IMR-90 (cell line): ENCODE measurements at regions not wholly inside any gene's neighbourhood (a gene's known extent, or its start where the extent isn't known, plus 50 kb on each side); places are given as distances from the start of the nearest gene placed in this dataset.

Source experiments
- ATAC-seq: fragments of 200-7000 bp; cut with Tn5 transposase; 2 replicates; pipeline ENCODE4 v1.9.1; 2020; ENCODE audit warnings: low read depth, mild to moderate bottlenecking, moderate library complexity
- BruUV-seq: library from RNA; stranded (reverse); fragments of 400-500 nt; replicated peaks from 2 replicates; lab custom pipeline; 2021; lab: Mats Ljungman, UMichigan
- CTCF ChIA-PET: fragments of 300-600 bp; formaldehyde crosslinking; extraction: SDS; loops from one replicate; lab custom pipeline; 2021; ENCODE audit warnings: antibody characterized with exemption; lab: Yijun Ruan, JAX
- POLR2A ChIA-PET: fragments of 300-600 bp; sonication (Branson Sonifier 250); formaldehyde crosslinking; loops from one replicate; lab custom pipeline; 2022; ENCODE audit warnings: antibody characterized with exemption; ENCODE audit not compliant: unreplicated experiment; lab: Charles Lee
- DNase-seq: peaks from one replicate; pipeline ENCODE4 v3.0.0; 2013
- H2AFZ ChIP-seq: replicated peaks from 2 replicates; pipeline ENCODE3; 2013; ENCODE audit warnings: low read length, mild to moderate bottlenecking; ENCODE audit not compliant: poor library complexity
- H2AK5ac ChIP-seq: 2 replicates; pipeline ENCODE4 v1.6.1; 2013; ENCODE audit warnings: low read depth, low read length, inconsistent platforms
- H2AK9ac ChIP-seq: replicated peaks from 2 replicates; pipeline ENCODE3; 2013; ENCODE audit warnings: mild to moderate bottlenecking, low read depth, low read length, moderate library complexity; ENCODE audit not compliant: poor library complexity
- H2BK120ac ChIP-seq: 2 replicates; pipeline ENCODE4 v1.6.1; 2013; ENCODE audit warnings: low read depth, low read length, inconsistent platforms
- H2BK15ac ChIP-seq: 3 replicates; pipeline ENCODE4 v1.6.1; 2013; ENCODE audit warnings: low read depth, low read length, inconsistent platforms
- H2BK20ac ChIP-seq: 2 replicates; pipeline ENCODE4 v1.6.1; 2013; ENCODE audit warnings: low read depth, mild to moderate bottlenecking, inconsistent platforms, low read length, moderate library complexity
- H2BK5ac ChIP-seq: 2 replicates; pipeline ENCODE4 v1.6.1; 2013; ENCODE audit warnings: mild to moderate bottlenecking, low read depth, low read length, inconsistent platforms; ENCODE audit not compliant: poor library complexity, severe bottlenecking
- H3K14ac ChIP-seq: replicated peaks from 2 replicates; pipeline ENCODE4 v1.6.1; 2013; ENCODE audit warnings: low read depth, low read length, inconsistent platforms
- H3K18ac ChIP-seq: 2 replicates; pipeline ENCODE4 v1.6.1; 2013; ENCODE audit warnings: low read depth, low read length, control low read depth
- H3K23ac ChIP-seq: 2 replicates; pipeline ENCODE4 v1.6.1; 2013; ENCODE audit warnings: low read depth, low read length, inconsistent platforms
- H3K27ac ChIP-seq: 2 replicates; pipeline ENCODE4 v1.5.1; 2013; ENCODE audit warnings: mild to moderate bottlenecking, control low read depth, low read length; ENCODE audit not compliant: insufficient read depth
- H3K27me3 ChIP-seq: 2 replicates; pipeline ENCODE4 v1.6.1; 2013; ENCODE audit warnings: low read length; ENCODE audit not compliant: control insufficient read depth, insufficient read depth
- H3K36me3 ChIP-seq: 2 replicates; pipeline ENCODE4 v1.6.1; 2013; ENCODE audit warnings: low read length, mixed read lengths; ENCODE audit not compliant: control insufficient read depth, insufficient read depth
- H3K4ac ChIP-seq: 2 replicates; pipeline ENCODE4 v1.6.1; 2013; ENCODE audit warnings: low read depth, low read length, inconsistent platforms
- H3K4me1 ChIP-seq: 2 replicates; pipeline ENCODE4 v1.6.1; 2013; ENCODE audit warnings: low read length, mixed read lengths; ENCODE audit not compliant: control insufficient read depth, insufficient read depth
- H3K4me2 ChIP-seq: 2 replicates; pipeline ENCODE4 v1.6.1; 2013; ENCODE audit warnings: low read depth, mild to moderate bottlenecking, control low read depth, low read length, moderate library complexity
- H3K4me3 ChIP-seq: 2 replicates; pipeline ENCODE4 v1.5.1; 2013; ENCODE audit warnings: low read depth, mild to moderate bottlenecking, control low read depth, low read length, moderate library complexity; ENCODE audit not compliant: insufficient read depth
- H3K56ac ChIP-seq: 2 replicates; pipeline ENCODE4 v1.6.1; 2013; ENCODE audit warnings: low read length, inconsistent platforms; ENCODE audit not compliant: insufficient read depth; ENCODE audit errors: extremely low read depth
- H3K79me1 ChIP-seq, 2 experiments: 2 replicates each; pipeline ENCODE4 v1.6.1; 2013; ENCODE audit warnings: low read length in 2 of 2, inconsistent platforms in 1 of 2, low read depth in 1 of 2
- H3K9ac ChIP-seq: 2 replicates; pipeline ENCODE4 v1.6.1; 2013; ENCODE audit warnings: low read depth, low read length, control low read depth
- H3K9me1 ChIP-seq: 2 replicates; pipeline ENCODE4 v1.6.1; 2013; ENCODE audit warnings: low read length, inconsistent platforms; ENCODE audit not compliant: insufficient read depth
- H3K9me3 ChIP-seq: 2 replicates; pipeline ENCODE4 v1.6.1; 2013; ENCODE audit warnings: low read length; ENCODE audit not compliant: control insufficient read depth, insufficient read depth
- H4K20me1 ChIP-seq: 2 replicates; pipeline ENCODE4 v1.6.1; 2013; ENCODE audit warnings: low read length, inconsistent platforms; ENCODE audit not compliant: insufficient read depth
- H4K5ac ChIP-seq: 2 replicates; pipeline ENCODE4 v1.6.1; 2013; ENCODE audit warnings: mild to moderate bottlenecking, low read depth, low read length, control low read depth
- H4K8ac ChIP-seq, 2 experiments: 2 replicates each; pipeline ENCODE4 v1.6.1; 2013; ENCODE audit warnings: low read depth in 2 of 2, low read length in 2 of 2, control low read depth in 1 of 2, inconsistent platforms in 1 of 2
- H4K91ac ChIP-seq: 2 replicates; pipeline ENCODE4 v1.6.1; 2013; ENCODE audit warnings: low read depth, low read length, inconsistent platforms; ENCODE audit not compliant: insufficient read depth
- BHLHE40 ChIP-seq: fragments of 150-350 bp; IDR thresholded peaks from 2 replicates; pipeline ENCODE4 v1.6.1; 2016; ENCODE audit warnings: mild to moderate bottlenecking, low read depth, low read length
- CEBPB ChIP-seq: IDR thresholded peaks from 2 replicates; pipeline ENCODE4 v1.6.1; 2012; ENCODE audit warnings: low read depth, low read length, improper control_type of control experiment
- CHD1 ChIP-seq: IDR thresholded peaks from 2 replicates; pipeline ENCODE4 v1.6.1; 2012; ENCODE audit warnings: low read depth, low read length, improper control_type of control experiment
- ELK1 ChIP-seq: fragments of 150-350 bp; IDR thresholded peaks from 2 replicates; pipeline ENCODE4 v1.6.1; 2016; ENCODE audit warnings: low read depth, mild to moderate bottlenecking, low read length, moderate library complexity, borderline replicate concordance
- FOS ChIP-seq: fragments of 150-350 bp; IDR thresholded peaks from 2 replicates; pipeline ENCODE4 v1.6.1; 2016; ENCODE audit warnings: low read depth, low read length
- MAFK ChIP-seq: IDR thresholded peaks from 2 replicates; pipeline ENCODE4 v1.6.1; 2012; ENCODE audit warnings: low read depth, low read length, improper control_type of control experiment
- MAZ ChIP-seq: IDR thresholded peaks from 2 replicates; pipeline ENCODE4 v1.6.1; 2012; ENCODE audit warnings: low read depth, mild to moderate bottlenecking, low read length, improper control_type of control experiment, moderate library complexity, borderline replicate concordance
- MXI1 ChIP-seq: IDR thresholded peaks from 2 replicates; pipeline ENCODE4 v1.6.1; 2012; ENCODE audit warnings: low read depth, mild to moderate bottlenecking, low read length, moderate library complexity, borderline replicate concordance
- NFE2L2 ChIP-seq: fragments of 150-350 bp; IDR thresholded peaks from 2 replicates; pipeline ENCODE4 v1.6.1; 2016; ENCODE audit warnings: low read depth, mild to moderate bottlenecking, low read length
- POLR2A ChIP-seq: IDR thresholded peaks from 2 replicates; pipeline ENCODE4 v1.6.1; 2012; ENCODE audit warnings: mild to moderate bottlenecking, low read depth, low read length
- RAD21 ChIP-seq: IDR thresholded peaks from 2 replicates; pipeline ENCODE4 v1.6.1; 2012; ENCODE audit warnings: low read length, improper control_type of control experiment
- RCOR1 ChIP-seq: IDR thresholded peaks from 2 replicates; pipeline ENCODE4 v1.6.1; 2012; ENCODE audit warnings: mild to moderate bottlenecking, low read length, improper control_type of control experiment; ENCODE audit not compliant: insufficient replicate concordance
- RFX5 ChIP-seq: IDR thresholded peaks from 2 replicates; pipeline ENCODE4 v1.8.0; 2012; ENCODE audit warnings: low read depth, mild to moderate bottlenecking, low read length, moderate library complexity
- SMC3 ChIP-seq: fragments of 150-350 bp; IDR thresholded peaks from 2 replicates; pipeline ENCODE4 v1.6.1; 2016; ENCODE audit warnings: low read depth, mild to moderate bottlenecking, antibody characterized with exemption, low read length, moderate library complexity
- WGBS, 2 experiments: methylation state at CpG; one replicate each; pipeline versions ENCODE4 v1.1.5 to v1.1.7; 2013; ENCODE audit warnings: missing lambda C conversion rate in 2 of 2; ENCODE audit not compliant: insufficient read length in 1 of 2; ENCODE audit errors: extremely low coverage in 2 of 2; 5-methylcytosine and 5-hydroxymethylcytosine counted together
- dilution Hi-C: fragments of 300-500 bp; cut with HindIII; formaldehyde crosslinking; loops from one replicate; pipeline ENCODE4 v1.14.3; 2018; ENCODE audit warnings: low sequenced_read_pairs; ENCODE audit not compliant: unreplicated experiment
- in situ Hi-C: fragments of 300-500 bp; cut with MboI; formaldehyde crosslinking; loops from 3 replicates; pipeline ENCODE4 v1.14.3; 2019; ENCODE audit warnings: low sequenced_read_pairs, inconsistent platforms, mixed read lengths
- intact Hi-C: fragments of 100-400 bp; cut with micrococcal nuclease; formaldehyde crosslinking; loops from 2 replicates; pipeline ENCODE4 v1.10.0; 2022
- TF ChIP-seq, protein P1 (sequence below): fragments of 150-350 bp; IDR thresholded peaks from 2 replicates; pipeline ENCODE4 v1.6.1; 2017; ENCODE audit warnings: mild to moderate bottlenecking, antibody characterized with exemption, low read length, low read depth
- TF ChIP-seq, protein P2 (sequence below): conservative IDR thresholded peaks from 2 replicates; pipeline ENCODE4 v1.5.1; 2012; ENCODE audit warnings: mild to moderate bottlenecking, low read depth, low read length, improper control_type of control experiment

DNA sequence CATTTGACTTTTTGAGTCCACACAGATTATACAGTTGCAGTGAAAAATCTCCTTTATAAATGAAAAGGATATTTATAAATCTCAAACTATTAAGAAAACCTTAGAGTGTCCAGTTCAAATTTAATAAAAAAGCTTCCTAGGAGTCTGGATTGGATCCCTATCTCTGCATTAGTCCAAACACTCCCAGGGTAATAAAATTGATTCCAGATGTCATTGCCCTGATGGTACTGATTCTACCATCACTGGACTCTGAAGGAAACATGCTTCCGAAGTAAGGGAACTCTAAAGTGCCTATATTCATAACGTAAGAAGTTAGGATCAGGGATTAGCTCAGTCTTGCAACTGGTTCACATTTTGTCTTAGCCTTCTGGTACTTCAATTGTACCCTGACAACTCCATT lies 1325.1 kb upstream of the MAP3K7 start:
- Histone ChIP-seq H3K9ac (no peak overlapping the region), H2BK5ac (no peak overlapping the region), H3K4me3 (no peak overlapping the region), H3K36me3 (no peaks in the 10 kb centered on the region), H4K8ac (no peak overlapping the region), H3K14ac (no peak overlapping the region), H4K20me1 (no peaks in the 10 kb centered on the region), H2BK20ac (no peak overlapping the region), H3K23ac (no peak overlapping the region), H4K91ac (no peak overlapping the region), H2AK5ac (no peak overlapping the region), H2BK15ac (no peak overlapping the region), H2AFZ (no peak overlapping the region), H3K4me1 (no peaks in the 10 kb centered on the region), H3K18ac (no peak overlapping the region), H3K56ac (no peak overlapping the region), H3K79me1 (no peaks in the 10 kb centered on the region), H3K4ac (no peak overlapping the region), H3K4me2 (no peak overlapping the region), H3K9me3 (no peaks in the 10 kb centered on the region), H4K5ac (no peak overlapping the region), H2BK120ac (no peak overlapping the region), H2AK9ac (no peak overlapping the region), H3K27me3 (no peaks in the 10 kb centered on the region), H3K27ac (no peak overlapping the region), H3K9me1 (no peaks in the 10 kb centered on the region)
- dilution Hi-C loops (no loop called here), in situ Hi-C loops (no loop called here), intact Hi-C loops (no loop called here)
- ChIA-PET POLR2A (no interaction called here), CTCF (no interaction called here)
- TF ChIP-seq SMC3 (no peak), RCOR1 (no peak), NFE2L2 (no peak), RFX5 (no peak), RAD21 (no peak), BHLHE40 (no peak), POLR2A (no peak), MXI1 (no peak), ELK1 (no peak), FOS (no peak), MAZ (no peak), CEBPB (no peak), MAFK (no peak), CHD1 (no peak)
- TF ChIP-seq, protein P1, sequence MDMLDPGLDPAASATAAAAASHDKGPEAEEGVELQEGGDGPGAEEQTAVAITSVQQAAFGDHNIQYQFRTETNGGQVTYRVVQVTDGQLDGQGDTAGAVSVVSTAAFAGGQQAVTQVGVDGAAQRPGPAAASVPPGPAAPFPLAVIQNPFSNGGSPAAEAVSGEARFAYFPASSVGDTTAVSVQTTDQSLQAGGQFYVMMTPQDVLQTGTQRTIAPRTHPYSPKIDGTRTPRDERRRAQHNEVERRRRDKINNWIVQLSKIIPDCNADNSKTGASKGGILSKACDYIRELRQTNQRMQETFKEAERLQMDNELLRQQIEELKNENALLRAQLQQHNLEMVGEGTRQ = no peak
- TF ChIP-seq, protein P2, sequence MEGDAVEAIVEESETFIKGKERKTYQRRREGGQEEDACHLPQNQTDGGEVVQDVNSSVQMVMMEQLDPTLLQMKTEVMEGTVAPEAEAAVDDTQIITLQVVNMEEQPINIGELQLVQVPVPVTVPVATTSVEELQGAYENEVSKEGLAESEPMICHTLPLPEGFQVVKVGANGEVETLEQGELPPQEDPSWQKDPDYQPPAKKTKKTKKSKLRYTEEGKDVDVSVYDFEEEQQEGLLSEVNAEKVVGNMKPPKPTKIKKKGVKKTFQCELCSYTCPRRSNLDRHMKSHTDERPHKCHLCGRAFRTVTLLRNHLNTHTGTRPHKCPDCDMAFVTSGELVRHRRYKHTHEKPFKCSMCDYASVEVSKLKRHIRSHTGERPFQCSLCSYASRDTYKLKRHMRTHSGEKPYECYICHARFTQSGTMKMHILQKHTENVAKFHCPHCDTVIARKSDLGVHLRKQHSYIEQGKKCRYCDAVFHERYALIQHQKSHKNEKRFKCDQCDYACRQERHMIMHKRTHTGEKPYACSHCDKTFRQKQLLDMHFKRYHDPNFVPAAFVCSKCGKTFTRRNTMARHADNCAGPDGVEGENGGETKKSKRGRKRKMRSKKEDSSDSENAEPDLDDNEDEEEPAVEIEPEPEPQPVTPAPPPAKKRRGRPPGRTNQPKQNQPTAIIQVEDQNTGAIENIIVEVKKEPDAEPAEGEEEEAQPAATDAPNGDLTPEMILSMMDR = no peak
- DNase-seq (no peak), ATAC-seq (no peak)
- WGBS, 2 experiments = 67% methylated on average over 1 of the region's 2 CpGs; no CpG with 5 or more reads in 1 of the 2 experiments
- no TSS peak for BruUV-seq
